IMR-90 (cell line): ENCODE measurements at regions not wholly inside any gene's neighbourhood (a gene's known extent, or its start where the extent isn't known, plus 50 kb on each side); places are given as distances from the start of the nearest gene placed in this dataset.
A peak's percentile ranks its signal among the peaks of the same experiment; 100 is the strongest.

Experiments
- ATAC-seq: fragments of 200-7000 bp; cut with Tn5 transposase; 2 replicates; pipeline ENCODE4 v1.9.1; 2020; ENCODE audit warnings: low read depth, mild to moderate bottlenecking, moderate library complexity
- BruUV-seq: library from RNA; stranded (reverse); fragments of 400-500 nt; replicated peaks from 2 replicates; lab custom pipeline; 2021; lab: Mats Ljungman, UMichigan
- CTCF ChIA-PET: fragments of 300-600 bp; formaldehyde crosslinking; extraction: SDS; loops from one replicate; lab custom pipeline; 2021; ENCODE audit warnings: antibody characterized with exemption; lab: Yijun Ruan, JAX
- POLR2A ChIA-PET: fragments of 300-600 bp; sonication (Branson Sonifier 250); formaldehyde crosslinking; loops from one replicate; lab custom pipeline; 2022; ENCODE audit warnings: antibody characterized with exemption; ENCODE audit not compliant: unreplicated experiment; lab: Charles Lee
- DNase-seq: peaks from one replicate; pipeline ENCODE4 v3.0.0; 2013
- H2AFZ ChIP-seq: replicated peaks from 2 replicates; pipeline ENCODE3; 2013; ENCODE audit warnings: low read length, mild to moderate bottlenecking; ENCODE audit not compliant: poor library complexity
- H2AK5ac ChIP-seq: 2 replicates; pipeline ENCODE4 v1.6.1; 2013; ENCODE audit warnings: low read depth, low read length, inconsistent platforms
- H2AK9ac ChIP-seq: replicated peaks from 2 replicates; pipeline ENCODE3; 2013; ENCODE audit warnings: mild to moderate bottlenecking, low read depth, low read length, moderate library complexity; ENCODE audit not compliant: poor library complexity
- H2BK120ac ChIP-seq: 2 replicates; pipeline ENCODE4 v1.6.1; 2013; ENCODE audit warnings: low read depth, low read length, inconsistent platforms
- H2BK15ac ChIP-seq: 3 replicates; pipeline ENCODE4 v1.6.1; 2013; ENCODE audit warnings: low read depth, low read length, inconsistent platforms
- H2BK20ac ChIP-seq: 2 replicates; pipeline ENCODE4 v1.6.1; 2013; ENCODE audit warnings: low read depth, mild to moderate bottlenecking, inconsistent platforms, low read length, moderate library complexity
- H2BK5ac ChIP-seq: 2 replicates; pipeline ENCODE4 v1.6.1; 2013; ENCODE audit warnings: mild to moderate bottlenecking, low read depth, low read length, inconsistent platforms; ENCODE audit not compliant: poor library complexity, severe bottlenecking
- H3K14ac ChIP-seq: replicated peaks from 2 replicates; pipeline ENCODE4 v1.6.1; 2013; ENCODE audit warnings: low read depth, low read length, inconsistent platforms
- H3K18ac ChIP-seq: 2 replicates; pipeline ENCODE4 v1.6.1; 2013; ENCODE audit warnings: low read depth, low read length, control low read depth
- H3K23ac ChIP-seq: 2 replicates; pipeline ENCODE4 v1.6.1; 2013; ENCODE audit warnings: low read depth, low read length, inconsistent platforms
- H3K27ac ChIP-seq: 2 replicates; pipeline ENCODE4 v1.5.1; 2013; ENCODE audit warnings: mild to moderate bottlenecking, control low read depth, low read length; ENCODE audit not compliant: insufficient read depth
- H3K27me3 ChIP-seq: 2 replicates; pipeline ENCODE4 v1.6.1; 2013; ENCODE audit warnings: low read length; ENCODE audit not compliant: control insufficient read depth, insufficient read depth
- H3K36me3 ChIP-seq: 2 replicates; pipeline ENCODE4 v1.6.1; 2013; ENCODE audit warnings: low read length, mixed read lengths; ENCODE audit not compliant: control insufficient read depth, insufficient read depth
- H3K4ac ChIP-seq: 2 replicates; pipeline ENCODE4 v1.6.1; 2013; ENCODE audit warnings: low read depth, low read length, inconsistent platforms
- H3K4me1 ChIP-seq: 2 replicates; pipeline ENCODE4 v1.6.1; 2013; ENCODE audit warnings: low read length, mixed read lengths; ENCODE audit not compliant: control insufficient read depth, insufficient read depth
- H3K4me2 ChIP-seq: 2 replicates; pipeline ENCODE4 v1.6.1; 2013; ENCODE audit warnings: low read depth, mild to moderate bottlenecking, control low read depth, low read length, moderate library complexity
- H3K4me3 ChIP-seq: 2 replicates; pipeline ENCODE4 v1.5.1; 2013; ENCODE audit warnings: low read depth, mild to moderate bottlenecking, control low read depth, low read length, moderate library complexity; ENCODE audit not compliant: insufficient read depth
- H3K56ac ChIP-seq: 2 replicates; pipeline ENCODE4 v1.6.1; 2013; ENCODE audit warnings: low read length, inconsistent platforms; ENCODE audit not compliant: insufficient read depth; ENCODE audit errors: extremely low read depth
- H3K79me1 ChIP-seq, 2 experiments: 2 replicates each; pipeline ENCODE4 v1.6.1; 2013; ENCODE audit warnings: low read length in 2 of 2, inconsistent platforms in 1 of 2, low read depth in 1 of 2
- H3K9ac ChIP-seq: 2 replicates; pipeline ENCODE4 v1.6.1; 2013; ENCODE audit warnings: low read depth, low read length, control low read depth
- H3K9me1 ChIP-seq: 2 replicates; pipeline ENCODE4 v1.6.1; 2013; ENCODE audit warnings: low read length, inconsistent platforms; ENCODE audit not compliant: insufficient read depth
- H3K9me3 ChIP-seq: 2 replicates; pipeline ENCODE4 v1.6.1; 2013; ENCODE audit warnings: low read length; ENCODE audit not compliant: control insufficient read depth, insufficient read depth
- H4K20me1 ChIP-seq: 2 replicates; pipeline ENCODE4 v1.6.1; 2013; ENCODE audit warnings: low read length, inconsistent platforms; ENCODE audit not compliant: insufficient read depth
- H4K5ac ChIP-seq: 2 replicates; pipeline ENCODE4 v1.6.1; 2013; ENCODE audit warnings: mild to moderate bottlenecking, low read depth, low read length, control low read depth
- H4K8ac ChIP-seq, 2 experiments: 2 replicates each; pipeline ENCODE4 v1.6.1; 2013; ENCODE audit warnings: low read depth in 2 of 2, low read length in 2 of 2, control low read depth in 1 of 2, inconsistent platforms in 1 of 2
- H4K91ac ChIP-seq: 2 replicates; pipeline ENCODE4 v1.6.1; 2013; ENCODE audit warnings: low read depth, low read length, inconsistent platforms; ENCODE audit not compliant: insufficient read depth
- MAFK ChIP-seq: IDR thresholded peaks from 2 replicates; pipeline ENCODE4 v1.6.1; 2012; ENCODE audit warnings: low read depth, low read length, improper control_type of control experiment
- MAZ ChIP-seq: IDR thresholded peaks from 2 replicates; pipeline ENCODE4 v1.6.1; 2012; ENCODE audit warnings: low read depth, mild to moderate bottlenecking, low read length, improper control_type of control experiment, moderate library complexity, borderline replicate concordance
- SMC3 ChIP-seq: fragments of 150-350 bp; IDR thresholded peaks from 2 replicates; pipeline ENCODE4 v1.6.1; 2016; ENCODE audit warnings: low read depth, mild to moderate bottlenecking, antibody characterized with exemption, low read length, moderate library complexity
- WGBS, 2 experiments: methylation state at CpG; one replicate each; pipeline versions ENCODE4 v1.1.5 to v1.1.7; 2013; ENCODE audit warnings: missing lambda C conversion rate in 2 of 2; ENCODE audit not compliant: insufficient read length in 1 of 2; ENCODE audit errors: extremely low coverage in 2 of 2; 5-methylcytosine and 5-hydroxymethylcytosine counted together
- dilution Hi-C: fragments of 300-500 bp; cut with HindIII; formaldehyde crosslinking; loops from one replicate; pipeline ENCODE4 v1.14.3; 2018; ENCODE audit warnings: low sequenced_read_pairs; ENCODE audit not compliant: unreplicated experiment
- in situ Hi-C: fragments of 300-500 bp; cut with MboI; formaldehyde crosslinking; loops from 3 replicates; pipeline ENCODE4 v1.14.3; 2019; ENCODE audit warnings: low sequenced_read_pairs, inconsistent platforms, mixed read lengths
- intact Hi-C: fragments of 100-400 bp; cut with micrococcal nuclease; formaldehyde crosslinking; loops from 2 replicates; pipeline ENCODE4 v1.10.0; 2022
- TF ChIP-seq, protein P1 (sequence below): conservative IDR thresholded peaks from 2 replicates; pipeline ENCODE4 v1.5.1; 2012; ENCODE audit warnings: mild to moderate bottlenecking, low read depth, low read length, improper control_type of control experiment

DNA sequence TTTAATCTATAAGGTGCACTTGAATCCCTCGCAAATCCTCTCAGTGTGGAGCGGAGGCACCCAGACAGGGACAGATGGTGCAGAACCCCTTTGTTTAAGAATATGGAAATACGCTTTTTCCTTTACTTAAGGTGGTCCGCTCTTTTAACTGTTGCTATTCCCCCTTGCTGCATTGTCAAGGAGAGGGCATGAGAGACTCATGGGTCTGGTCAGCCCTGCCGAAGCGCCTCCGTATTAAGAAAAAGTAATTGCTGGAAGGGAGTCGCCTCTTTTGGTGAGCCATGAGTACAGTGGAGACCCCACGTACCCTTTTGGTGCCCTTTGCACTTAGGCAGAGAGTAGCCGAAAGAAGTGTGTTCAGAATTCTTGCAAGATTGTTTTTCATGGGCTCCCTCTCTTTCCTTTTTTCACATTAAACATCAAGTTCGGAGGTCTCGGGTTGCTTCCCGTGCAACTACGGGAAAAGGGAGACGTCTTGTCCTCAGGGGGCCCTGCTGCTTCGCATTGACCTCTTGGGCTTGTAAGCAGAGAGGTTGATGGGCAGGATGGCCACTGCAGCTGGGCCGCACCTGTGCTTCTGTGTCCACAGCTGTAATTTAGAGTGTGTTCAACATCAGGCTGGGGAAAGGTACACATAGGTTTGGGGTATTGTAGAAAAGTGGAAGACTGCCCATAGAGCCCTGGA lies 109.6 kb downstream of the SPRY1 start:
- H3K4me2 ChIP-seq, result peak overlapping the region; percentile 80
- peak overlapping the region; percentile 87 for H3K4ac ChIP-seq
- BruUV-seq, result no TSS peak

More for the DNA sequence above, 109.6 kb downstream of the SPRY1 start:
- Histone ChIP-seq H3K18ac (peak overlapping the region; percentile 59), H4K5ac (peak overlapping the region; percentile 42), H4K20me1 (no peaks in the 10 kb centered on the region), H3K9me1 (peaks cover 8% of the 10 kb centered on the region; the same call in 1 of the 2 replicates), H3K14ac (peak overlapping the region; percentile 50), H2AK5ac (peak overlapping the region; percentile 1; the same call in 1 of the 2 replicates), H4K8ac (peak overlapping the region; percentile 73 to 95), H4K91ac (peak overlapping the region; percentile 86), H2AK9ac (peak overlapping the region; percentile 6), H3K79me1 (no peaks in the 10 kb centered on the region), H3K4me3 (peak overlapping the region; percentile 45), H3K27me3 (no peaks in the 10 kb centered on the region), H3K56ac (0 out of 2 replicates have a peak overlapping the region, but pooled peaks have one; percentile 26), H3K9ac (peak overlapping the region; percentile 58), H2BK120ac (peak overlapping the region; percentile 86), H3K4me1 (no peaks in the 10 kb centered on the region; the same call in 1 of the 2 replicates), H2AFZ (peak overlapping the region; percentile 94), H3K36me3 (no peaks in the 10 kb centered on the region), H3K27ac (peak overlapping the region; percentile 42), H2BK15ac (peak overlapping the region; percentile 74; the same call in 1 of the 3 replicates), H2BK5ac (no peak overlapping the region), H2BK20ac (peak overlapping the region; percentile 87; the same call in 1 of the 2 replicates), H3K23ac (peak overlapping the region; percentile 69), H3K9me3 (no peaks in the 10 kb centered on the region)
- dilution Hi-C loops, result no loop called here
- in situ Hi-C loops, result no loop called here
- POLR2A ChIA-PET, result no interaction called here
- CTCF ChIA-PET, result no interaction called here
- intact Hi-C loops, result no loop called here
- 31% methylated on average over 5 of the region's 17 CpGs; no CpG with 5 or more reads in 1 of the 2 experiments for WGBS, 2 experiments
- DNase-seq (no peak), ATAC-seq (no peak)
- TF ChIP-seq SMC3 (no peak), MAZ (no peak), MAFK (no peak)
- TF ChIP-seq, protein P1, sequence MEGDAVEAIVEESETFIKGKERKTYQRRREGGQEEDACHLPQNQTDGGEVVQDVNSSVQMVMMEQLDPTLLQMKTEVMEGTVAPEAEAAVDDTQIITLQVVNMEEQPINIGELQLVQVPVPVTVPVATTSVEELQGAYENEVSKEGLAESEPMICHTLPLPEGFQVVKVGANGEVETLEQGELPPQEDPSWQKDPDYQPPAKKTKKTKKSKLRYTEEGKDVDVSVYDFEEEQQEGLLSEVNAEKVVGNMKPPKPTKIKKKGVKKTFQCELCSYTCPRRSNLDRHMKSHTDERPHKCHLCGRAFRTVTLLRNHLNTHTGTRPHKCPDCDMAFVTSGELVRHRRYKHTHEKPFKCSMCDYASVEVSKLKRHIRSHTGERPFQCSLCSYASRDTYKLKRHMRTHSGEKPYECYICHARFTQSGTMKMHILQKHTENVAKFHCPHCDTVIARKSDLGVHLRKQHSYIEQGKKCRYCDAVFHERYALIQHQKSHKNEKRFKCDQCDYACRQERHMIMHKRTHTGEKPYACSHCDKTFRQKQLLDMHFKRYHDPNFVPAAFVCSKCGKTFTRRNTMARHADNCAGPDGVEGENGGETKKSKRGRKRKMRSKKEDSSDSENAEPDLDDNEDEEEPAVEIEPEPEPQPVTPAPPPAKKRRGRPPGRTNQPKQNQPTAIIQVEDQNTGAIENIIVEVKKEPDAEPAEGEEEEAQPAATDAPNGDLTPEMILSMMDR, result no peak
